IMR-90 (cell line): ENCODE measurements at regions not wholly inside any gene's neighbourhood (a gene's known extent, or its start where the extent isn't known, plus 50 kb on each side); places are given as distances from the start of the nearest gene placed in this dataset.

Source experiments
- ATAC-seq: fragments of 200-7000 bp; cut with Tn5 transposase; 2 replicates; pipeline ENCODE4 v1.9.1; 2020; ENCODE audit warnings: low read depth, mild to moderate bottlenecking, moderate library complexity
- BruUV-seq: library from RNA; stranded (reverse); fragments of 400-500 nt; replicated peaks from 2 replicates; lab custom pipeline; 2021; lab: Mats Ljungman, UMichigan
- CTCF ChIA-PET: fragments of 300-600 bp; formaldehyde crosslinking; extraction: SDS; loops from one replicate; lab custom pipeline; 2021; ENCODE audit warnings: antibody characterized with exemption; lab: Yijun Ruan, JAX
- POLR2A ChIA-PET: fragments of 300-600 bp; sonication (Branson Sonifier 250); formaldehyde crosslinking; loops from one replicate; lab custom pipeline; 2022; ENCODE audit warnings: antibody characterized with exemption; ENCODE audit not compliant: unreplicated experiment; lab: Charles Lee
- DNase-seq: peaks from one replicate; pipeline ENCODE4 v3.0.0; 2013
- H2AFZ ChIP-seq: replicated peaks from 2 replicates; pipeline ENCODE3; 2013; ENCODE audit warnings: low read length, mild to moderate bottlenecking; ENCODE audit not compliant: poor library complexity
- H2AK5ac ChIP-seq: 2 replicates; pipeline ENCODE4 v1.6.1; 2013; ENCODE audit warnings: low read depth, low read length, inconsistent platforms
- H2AK9ac ChIP-seq: replicated peaks from 2 replicates; pipeline ENCODE3; 2013; ENCODE audit warnings: mild to moderate bottlenecking, low read depth, low read length, moderate library complexity; ENCODE audit not compliant: poor library complexity
- H2BK120ac ChIP-seq: 2 replicates; pipeline ENCODE4 v1.6.1; 2013; ENCODE audit warnings: low read depth, low read length, inconsistent platforms
- H2BK15ac ChIP-seq: 3 replicates; pipeline ENCODE4 v1.6.1; 2013; ENCODE audit warnings: low read depth, low read length, inconsistent platforms
- H2BK20ac ChIP-seq: 2 replicates; pipeline ENCODE4 v1.6.1; 2013; ENCODE audit warnings: low read depth, mild to moderate bottlenecking, inconsistent platforms, low read length, moderate library complexity
- H2BK5ac ChIP-seq: 2 replicates; pipeline ENCODE4 v1.6.1; 2013; ENCODE audit warnings: mild to moderate bottlenecking, low read depth, low read length, inconsistent platforms; ENCODE audit not compliant: poor library complexity, severe bottlenecking
- H3K14ac ChIP-seq: replicated peaks from 2 replicates; pipeline ENCODE4 v1.6.1; 2013; ENCODE audit warnings: low read depth, low read length, inconsistent platforms
- H3K18ac ChIP-seq: 2 replicates; pipeline ENCODE4 v1.6.1; 2013; ENCODE audit warnings: low read depth, low read length, control low read depth
- H3K23ac ChIP-seq: 2 replicates; pipeline ENCODE4 v1.6.1; 2013; ENCODE audit warnings: low read depth, low read length, inconsistent platforms
- H3K27ac ChIP-seq: 2 replicates; pipeline ENCODE4 v1.5.1; 2013; ENCODE audit warnings: mild to moderate bottlenecking, control low read depth, low read length; ENCODE audit not compliant: insufficient read depth
- H3K27me3 ChIP-seq: 2 replicates; pipeline ENCODE4 v1.6.1; 2013; ENCODE audit warnings: low read length; ENCODE audit not compliant: control insufficient read depth, insufficient read depth
- H3K36me3 ChIP-seq: 2 replicates; pipeline ENCODE4 v1.6.1; 2013; ENCODE audit warnings: low read length, mixed read lengths; ENCODE audit not compliant: control insufficient read depth, insufficient read depth
- H3K4ac ChIP-seq: 2 replicates; pipeline ENCODE4 v1.6.1; 2013; ENCODE audit warnings: low read depth, low read length, inconsistent platforms
- H3K4me1 ChIP-seq: 2 replicates; pipeline ENCODE4 v1.6.1; 2013; ENCODE audit warnings: low read length, mixed read lengths; ENCODE audit not compliant: control insufficient read depth, insufficient read depth
- H3K4me2 ChIP-seq: 2 replicates; pipeline ENCODE4 v1.6.1; 2013; ENCODE audit warnings: low read depth, mild to moderate bottlenecking, control low read depth, low read length, moderate library complexity
- H3K4me3 ChIP-seq: 2 replicates; pipeline ENCODE4 v1.5.1; 2013; ENCODE audit warnings: low read depth, mild to moderate bottlenecking, control low read depth, low read length, moderate library complexity; ENCODE audit not compliant: insufficient read depth
- H3K56ac ChIP-seq: 2 replicates; pipeline ENCODE4 v1.6.1; 2013; ENCODE audit warnings: low read length, inconsistent platforms; ENCODE audit not compliant: insufficient read depth; ENCODE audit errors: extremely low read depth
- H3K79me1 ChIP-seq, 2 experiments: 2 replicates each; pipeline ENCODE4 v1.6.1; 2013; ENCODE audit warnings: low read length in 2 of 2, inconsistent platforms in 1 of 2, low read depth in 1 of 2
- H3K9ac ChIP-seq: 2 replicates; pipeline ENCODE4 v1.6.1; 2013; ENCODE audit warnings: low read depth, low read length, control low read depth
- H3K9me1 ChIP-seq: 2 replicates; pipeline ENCODE4 v1.6.1; 2013; ENCODE audit warnings: low read length, inconsistent platforms; ENCODE audit not compliant: insufficient read depth
- H3K9me3 ChIP-seq: 2 replicates; pipeline ENCODE4 v1.6.1; 2013; ENCODE audit warnings: low read length; ENCODE audit not compliant: control insufficient read depth, insufficient read depth
- H4K20me1 ChIP-seq: 2 replicates; pipeline ENCODE4 v1.6.1; 2013; ENCODE audit warnings: low read length, inconsistent platforms; ENCODE audit not compliant: insufficient read depth
- H4K5ac ChIP-seq: 2 replicates; pipeline ENCODE4 v1.6.1; 2013; ENCODE audit warnings: mild to moderate bottlenecking, low read depth, low read length, control low read depth
- H4K8ac ChIP-seq, 2 experiments: 2 replicates each; pipeline ENCODE4 v1.6.1; 2013; ENCODE audit warnings: low read depth in 2 of 2, low read length in 2 of 2, control low read depth in 1 of 2, inconsistent platforms in 1 of 2
- H4K91ac ChIP-seq: 2 replicates; pipeline ENCODE4 v1.6.1; 2013; ENCODE audit warnings: low read depth, low read length, inconsistent platforms; ENCODE audit not compliant: insufficient read depth
- BHLHE40 ChIP-seq: fragments of 150-350 bp; IDR thresholded peaks from 2 replicates; pipeline ENCODE4 v1.6.1; 2016; ENCODE audit warnings: mild to moderate bottlenecking, low read depth, low read length
- CHD1 ChIP-seq: IDR thresholded peaks from 2 replicates; pipeline ENCODE4 v1.6.1; 2012; ENCODE audit warnings: low read depth, low read length, improper control_type of control experiment
- FOS ChIP-seq: fragments of 150-350 bp; IDR thresholded peaks from 2 replicates; pipeline ENCODE4 v1.6.1; 2016; ENCODE audit warnings: low read depth, low read length
- dilution Hi-C: fragments of 300-500 bp; cut with HindIII; formaldehyde crosslinking; loops from one replicate; pipeline ENCODE4 v1.14.3; 2018; ENCODE audit warnings: low sequenced_read_pairs; ENCODE audit not compliant: unreplicated experiment
- in situ Hi-C: fragments of 300-500 bp; cut with MboI; formaldehyde crosslinking; loops from 3 replicates; pipeline ENCODE4 v1.14.3; 2019; ENCODE audit warnings: low sequenced_read_pairs, inconsistent platforms, mixed read lengths
- intact Hi-C: fragments of 100-400 bp; cut with micrococcal nuclease; formaldehyde crosslinking; loops from 2 replicates; pipeline ENCODE4 v1.10.0; 2022
- TF ChIP-seq, protein P1 (sequence below): fragments of 150-350 bp; IDR thresholded peaks from 2 replicates; pipeline ENCODE4 v1.6.1; 2016; ENCODE audit warnings: low read depth, mild to moderate bottlenecking, low read length, moderate library complexity, borderline replicate concordance

DNA sequence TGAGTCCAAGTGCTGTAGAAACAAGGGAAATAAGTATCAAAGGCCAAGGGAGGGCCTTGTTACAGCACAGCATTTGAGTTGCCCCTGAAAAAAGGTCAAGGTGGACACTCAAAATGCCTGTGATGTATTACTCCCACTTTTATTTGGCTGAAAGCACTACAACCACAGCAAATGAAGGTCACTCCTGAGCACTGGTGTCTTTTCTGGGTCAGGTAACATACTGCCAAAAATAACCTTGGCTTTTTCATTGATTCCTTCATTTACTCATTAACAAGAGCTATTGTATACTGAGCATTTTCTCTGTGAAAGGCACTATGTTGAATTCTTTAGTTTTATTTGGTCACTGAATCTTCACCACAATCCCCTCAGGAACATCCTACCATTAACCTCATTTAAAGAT lies 590.3 kb downstream of the BCL11A start:
- DNase-seq (no peak), ATAC-seq (no peak)
- Histone ChIP-seq H2BK15ac (no peak overlapping the region), H4K20me1 (no peaks in the 10 kb centered on the region), H3K14ac (no peak overlapping the region), H4K5ac (no peak overlapping the region), H3K9me1 (no peaks in the 10 kb centered on the region), H3K27ac (no peak overlapping the region), H4K91ac (no peak overlapping the region), H3K4me2 (no peak overlapping the region), H3K9me3 (0 out of 2 replicates have a peak, but pooled peaks cover 4% of the 10 kb centered on the region), H3K4me1 (no peaks in the 10 kb centered on the region), H3K9ac (no peak overlapping the region), H3K79me1 (no peaks in the 10 kb centered on the region), H3K4ac (no peak overlapping the region), H3K36me3 (no peaks in the 10 kb centered on the region), H3K18ac (no peak overlapping the region), H3K4me3 (no peak overlapping the region), H2BK5ac (no peak overlapping the region), H2BK120ac (no peak overlapping the region), H2AK5ac (no peak overlapping the region), H2AFZ (no peak overlapping the region), H3K27me3 (no peaks in the 10 kb centered on the region), H2AK9ac (no peak overlapping the region), H3K56ac (no peak overlapping the region), H2BK20ac (no peak overlapping the region), H4K8ac (no peak overlapping the region), H3K23ac (no peak overlapping the region)
- CTCF ChIA-PET: no interaction called here
- TF ChIP-seq, protein P1, sequence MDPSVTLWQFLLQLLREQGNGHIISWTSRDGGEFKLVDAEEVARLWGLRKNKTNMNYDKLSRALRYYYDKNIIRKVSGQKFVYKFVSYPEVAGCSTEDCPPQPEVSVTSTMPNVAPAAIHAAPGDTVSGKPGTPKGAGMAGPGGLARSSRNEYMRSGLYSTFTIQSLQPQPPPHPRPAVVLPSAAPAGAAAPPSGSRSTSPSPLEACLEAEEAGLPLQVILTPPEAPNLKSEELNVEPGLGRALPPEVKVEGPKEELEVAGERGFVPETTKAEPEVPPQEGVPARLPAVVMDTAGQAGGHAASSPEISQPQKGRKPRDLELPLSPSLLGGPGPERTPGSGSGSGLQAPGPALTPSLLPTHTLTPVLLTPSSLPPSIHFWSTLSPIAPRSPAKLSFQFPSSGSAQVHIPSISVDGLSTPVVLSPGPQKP: no peak
- TF ChIP-seq FOS (no peak), BHLHE40 (no peak), CHD1 (no peak)
- in situ Hi-C loops: no loop called here
- dilution Hi-C loops: no loop called here
- BruUV-seq: no TSS peak
- POLR2A ChIA-PET: no interaction called here
- intact Hi-C loops: no loop called here
